Bronchial epithelial cell (primary cell): ENCODE measurements at regions not wholly inside any gene's neighbourhood (a gene's known extent, or its start where the extent isn't known, plus 50 kb on each side); places are given as distances from the start of the nearest gene placed in this dataset.

Experiments used
- DNase-seq: peaks from one replicate; pipeline ENCODE4 v3.0.0-alpha.2; 2010; ENCODE audit warnings: low read depth
- FAIRE-seq: peaks from 2 replicates; lab custom pipeline; 2011; peaks lifted over from hg19 to GRCh38; lab: Jason Lieb, UNC
- H3K27me3 ChIP-seq: 2 replicates; pipeline ENCODE4 v1.5.1; 2011; ENCODE audit warnings: low read length; ENCODE audit not compliant: control insufficient read depth, insufficient read depth
- H3K36me3 ChIP-seq: 2 replicates; pipeline ENCODE4 v1.5.1; 2011; ENCODE audit warnings: low read length; ENCODE audit not compliant: control insufficient read depth, insufficient read depth
- H3K4me3 ChIP-seq: 2 replicates; pipeline ENCODE4 v1.5.1; 2011; ENCODE audit warnings: mild to moderate bottlenecking, low read depth, low read length, control low read depth
- CTCF ChIP-seq: IDR thresholded peaks from 2 replicates; pipeline ENCODE4 v1.5.1; 2011; ENCODE audit warnings: mild to moderate bottlenecking, moderate library complexity, low read length, control low read depth, inconsistent platforms; ENCODE audit not compliant: insufficient read depth, severe bottlenecking

GRCh38 chr4:134465417-134465816 lies 263.8 kb upstream of the PABPC4L start:
- no peak for TF ChIP-seq CTCF
- Histone ChIP-seq H3K36me3 (no peaks in the 10 kb centered on the region), H3K27me3 (no peaks in the 10 kb centered on the region), H3K4me3 (no peak overlapping the region)
- no peak for FAIRE-seq
- no peak for DNase-seq

- no peak for FAIRE-seq
- Histone ChIP-seq H3K36me3 (no peaks in the 10 kb centered on the region), H3K27me3 (no peaks in the 10 kb centered on the region), H3K4me3 (no peak overlapping the region)
- no peak for DNase-seq
- TF ChIP-seq CTCF = no peak
Measured at GRCh38 chr4:134463771-134464170, 262.2 kb upstream of the PABPC4L start.

GRCh38 chr4:134426821-134427220 lies 225.2 kb upstream of the PABPC4L start:
- DNase-seq (no peak), FAIRE-seq (no peak)
- no peak for TF ChIP-seq CTCF
- no peak overlapping the region for H3K4me3 ChIP-seq
- H3K27me3 ChIP-seq = no peaks in the 10 kb centered on the region
- no peaks in the 10 kb centered on the region for H3K36me3 ChIP-seq

GRCh38 chr4:134425756-134426155 lies 224.2 kb upstream of the PABPC4L start:
- TF ChIP-seq CTCF = no peak
- no peak for FAIRE-seq
- no peak for DNase-seq
- no peaks in the 10 kb centered on the region for H3K27me3 ChIP-seq
- H3K4me3 ChIP-seq = no peak overlapping the region
- H3K36me3 ChIP-seq = no peaks in the 10 kb centered on the region

GRCh38 chr4:134422776-134423175 lies 221.2 kb upstream of the PABPC4L start:
- no peaks in the 10 kb centered on the region for H3K36me3 ChIP-seq
- FAIRE-seq (no peak), DNase-seq (no peak)
- no peaks in the 10 kb centered on the region for H3K27me3 ChIP-seq
- TF ChIP-seq CTCF = no peak
- H3K4me3 ChIP-seq = no peak overlapping the region

- Histone ChIP-seq H3K36me3 (no peaks in the 10 kb centered on the region), H3K27me3 (no peaks in the 10 kb centered on the region), H3K4me3 (no peak overlapping the region)
- FAIRE-seq (no peak), DNase-seq (no peak)
- TF ChIP-seq CTCF = no peak
Measured at GRCh38 chr4:134421734-134422133, 220.1 kb upstream of the PABPC4L start.
